ENCODE measurements at regions not wholly inside any gene's neighbourhood (a gene's known extent, or its start where the extent isn't known, plus 50 kb on each side); places are given as distances from the start of the nearest gene placed in this dataset.
"Not testable (repeated sequence)": the region's sequence is repeated elsewhere in the genome, so short reads cannot be mapped to it uniquely, and the experiment has no call there.

- H3K4me1 ChIP-seq (ENCODE audit: insufficient read depth, low read length); H3K9ac ChIP-seq (ENCODE audit: extremely low read depth, insufficient read length, low read length); H3T11ph ChIP-seq (ENCODE audit: low read length); H3K23ac ChIP-seq (ENCODE audit: insufficient read length, low read depth, low read length); H3K4me2 ChIP-seq (ENCODE audit: insufficient read depth, insufficient read length, low read length); H2AK5ac ChIP-seq (ENCODE audit: insufficient read length, low read length); H4K20me1 ChIP-seq (ENCODE audit: control insufficient read depth, insufficient read depth, insufficient read length); H4K91ac ChIP-seq (ENCODE audit: insufficient read length, low read depth, low read length); H3K27me3 ChIP-seq (ENCODE audit: insufficient read depth, low read length); H2BK20ac ChIP-seq (ENCODE audit: low read depth, low read length, poor library complexity, severe bottlenecking); H3K27ac Mint-ChIP-seq; H3K4ac ChIP-seq (ENCODE audit: low read depth, low read length); H4K5ac ChIP-seq (ENCODE audit: insufficient read length, low read depth, low read length); H3K79me1 ChIP-seq (ENCODE audit: insufficient read depth, low read depth, low read length, poor library complexity, severe bottlenecking); H3K23me2 ChIP-seq (ENCODE audit: insufficient read length, low read depth, low read length, poor library complexity, severe bottlenecking); H2BK5ac ChIP-seq (ENCODE audit: insufficient read length, low read length); H2BK120ac ChIP-seq (ENCODE audit: low read depth, low read length, poor library complexity, severe bottlenecking); H2BK15ac ChIP-seq (ENCODE audit: low read depth, low read length); H4K8ac ChIP-seq (replicated peaks; ENCODE audit: insufficient read length, low read depth, low read length); H3K79me2 ChIP-seq (ENCODE audit: insufficient read depth, low read length); H3K27me3 Mint-ChIP-seq (ENCODE audit: low read depth); H2BK12ac ChIP-seq (ENCODE audit: insufficient read length, low read depth, low read length); H3K14ac ChIP-seq (ENCODE audit: insufficient read depth, low read length); H2AFZ ChIP-seq (ENCODE audit: low read length); DNase-seq; H3K9me3 ChIP-seq (ENCODE audit: control insufficient read depth, low read depth, low read length); H3K4me1 Mint-ChIP-seq; H3K56ac ChIP-seq (ENCODE audit: insufficient read length, low read depth, low read length); H3K4me3 Mint-ChIP-seq; H3K18ac ChIP-seq (ENCODE audit: insufficient read length, low read depth, low read length); H3K27ac ChIP-seq (ENCODE audit: insufficient read length, low read depth, low read length): not testable (repeated sequence)
- WGBS (ENCODE audit: extremely low coverage, insufficient read length, low lambda C conversion rate): no CpG with 5 or more reads among the region's 3 CpGs
- peaks cover 10 to 22% of the 10 kb centered on the region in 2 experiments for H3K9me3 Mint-ChIP-seq
- H3K36me3 Mint-ChIP-seq (ENCODE audit: insufficient read depth in 1 of 3, low read depth in 3 of 3): peaks cover 5 to 14% (median 6%) of the 10 kb centered on the region in 3 experiments; a peak in 4 of 7 replicates
Measured at GRCh38 chr11:96560727-96561126, 170.9 kb downstream of the JRKL start.
